ENCODE measurements at regions not wholly inside any gene's neighbourhood (a gene's known extent, or its start where the extent isn't known, plus 50 kb on each side); places are given as distances from the start of the nearest gene placed in this dataset.
"Not testable (repeated sequence)": the region's sequence is repeated elsewhere in the genome, so short reads cannot be mapped to it uniquely, and the experiment has no call there.

- DNase-seq, result no peak
- in situ Hi-C loops (cut with HindIII; ENCODE audit: low pct_ligation_motif_present, low pct_unique_long_range_greater_than_20kb, low sequenced_read_pairs), result no loop called here
These were observed 88.0 kb upstream of the ALCAM start for GRCh38 chr3:105278688-105279087.

- DNase-seq, result no peak
- in situ Hi-C loops (cut with HindIII; ENCODE audit: low pct_ligation_motif_present, low pct_unique_long_range_greater_than_20kb, low sequenced_read_pairs), result no loop called here
These were observed 84.7 kb upstream of the ALCAM start for GRCh38 chr3:105281989-105282388.

DNA sequence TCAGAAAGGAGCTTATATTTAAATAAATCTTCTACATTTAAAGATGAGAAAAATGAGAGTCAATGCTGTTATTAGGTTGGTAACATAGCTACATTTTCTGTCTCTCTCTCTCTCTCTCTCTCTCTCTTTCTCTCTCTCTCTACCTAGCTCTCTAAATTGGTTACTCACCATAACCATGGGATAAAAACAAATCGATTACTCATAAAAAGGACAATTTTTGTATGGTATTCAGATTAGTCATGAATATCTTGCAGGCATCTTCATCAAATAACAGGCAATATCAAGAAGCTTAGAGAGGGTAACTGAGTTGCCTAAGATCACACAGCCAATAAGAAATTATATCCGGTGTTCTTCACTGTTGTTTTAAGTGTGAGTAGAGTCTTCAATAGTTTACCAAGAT is 81.8 kb upstream of the ALCAM start:
- in situ Hi-C loops (cut with HindIII; ENCODE audit: low pct_ligation_motif_present, low pct_unique_long_range_greater_than_20kb, low sequenced_read_pairs), result no loop called here
- DNase-seq, result no peak

GRCh38 chr3:105285653-105286241 is 81.0 kb upstream of the ALCAM start:
- in situ Hi-C loops (cut with HindIII; ENCODE audit: low pct_ligation_motif_present, low pct_unique_long_range_greater_than_20kb, low sequenced_read_pairs), result no loop called here

DNA sequence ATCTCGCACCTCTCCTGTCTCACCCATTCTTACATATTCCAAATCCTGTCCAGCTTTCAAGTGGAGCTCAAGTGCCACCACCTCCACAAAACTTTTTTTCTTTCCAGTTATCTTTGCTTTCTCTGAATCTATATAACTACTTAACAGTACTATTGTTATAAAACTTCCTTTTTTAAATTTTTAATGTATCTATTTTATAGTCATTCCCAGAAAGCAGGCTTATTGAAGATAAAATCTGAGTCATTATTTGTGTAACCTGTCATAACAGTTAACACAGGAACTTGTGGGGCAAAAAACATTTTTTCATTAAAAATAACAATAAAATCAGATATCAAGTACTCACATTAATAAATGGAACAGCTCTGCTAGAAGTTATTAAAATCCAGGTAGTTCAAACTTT is 73.3 kb upstream of the ALCAM start:
- in situ Hi-C loops (cut with HindIII; ENCODE audit: low pct_ligation_motif_present, low pct_unique_long_range_greater_than_20kb, low sequenced_read_pairs), result no loop called here
- DNase-seq, result no peak

More at GRCh38 chr3:105285653-105286241, 81.0 kb upstream of the ALCAM start:
- DNase-seq, result no peak

DNA sequence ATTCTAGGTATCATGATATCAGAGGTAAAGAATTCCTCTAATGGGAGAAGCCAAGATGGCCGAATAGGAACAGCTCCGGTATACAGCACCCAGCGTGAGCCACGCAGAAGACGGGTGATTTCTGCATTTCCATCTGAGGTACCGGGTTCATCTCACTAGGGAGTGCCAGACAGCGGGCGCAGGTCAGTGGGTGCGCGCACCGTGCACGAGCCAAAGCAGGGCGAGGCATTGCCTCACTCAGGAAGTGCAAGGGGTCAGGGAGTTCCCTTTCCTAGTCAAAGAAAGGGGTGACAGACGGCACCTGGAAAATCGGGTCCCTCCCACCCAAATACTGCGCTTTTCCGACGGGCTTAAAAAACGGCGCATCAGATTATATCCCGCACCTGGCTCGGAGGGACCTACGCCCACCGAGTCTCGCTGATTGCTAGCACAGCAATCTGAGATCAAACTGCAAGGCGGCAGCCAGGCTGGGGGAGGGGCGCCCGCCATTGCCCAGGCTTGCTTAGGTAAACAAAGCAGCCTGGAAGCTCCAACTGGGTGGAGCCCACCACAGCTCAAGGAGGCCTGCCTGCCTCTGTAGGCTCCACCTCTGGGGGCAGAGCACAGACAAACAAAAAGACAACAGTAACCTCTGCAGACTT is 70.4 kb upstream of the ALCAM start:
- in situ Hi-C loops (cut with HindIII; ENCODE audit: low pct_ligation_motif_present, low pct_unique_long_range_greater_than_20kb, low sequenced_read_pairs); DNase-seq: not testable (repeated sequence)

- in situ Hi-C loops (cut with HindIII; ENCODE audit: low pct_ligation_motif_present, low pct_unique_long_range_greater_than_20kb, low sequenced_read_pairs), result no loop called here
These were observed 62.2 kb upstream of the ALCAM start for GRCh38 chr3:105304487-105304886.

DNA sequence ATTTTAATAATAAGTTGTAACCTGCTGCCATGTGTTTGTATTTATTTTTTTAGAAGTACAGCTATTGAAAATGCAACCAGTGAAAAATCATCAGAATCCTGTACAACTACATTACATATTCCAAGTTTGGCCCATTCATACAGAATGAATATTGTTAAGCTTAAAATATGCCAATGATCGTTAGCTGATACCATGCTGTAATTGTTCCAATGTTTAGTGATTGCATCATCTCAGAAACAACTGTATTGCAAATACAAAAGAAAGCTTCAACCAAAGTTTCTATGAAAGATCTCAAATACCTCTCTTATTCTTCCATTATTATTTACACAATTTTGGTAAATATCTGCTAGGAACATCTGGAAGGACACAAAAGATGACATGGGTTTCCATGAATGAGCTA is 51.6 kb upstream of the ALCAM start:
- in situ Hi-C loops (cut with HindIII; ENCODE audit: low pct_ligation_motif_present, low pct_unique_long_range_greater_than_20kb, low sequenced_read_pairs), result no loop called here
- no peak for DNase-seq

More at GRCh38 chr3:105304487-105304886, 62.2 kb upstream of the ALCAM start:
- DNase-seq, result no peak

- in situ Hi-C loops (cut with HindIII; ENCODE audit: low pct_ligation_motif_present, low pct_unique_long_range_greater_than_20kb, low sequenced_read_pairs), result no loop called here
- no peak for DNase-seq
These were observed 50.9 kb upstream of the ALCAM start for GRCh38 chr3:105315815-105316214.

DNA sequence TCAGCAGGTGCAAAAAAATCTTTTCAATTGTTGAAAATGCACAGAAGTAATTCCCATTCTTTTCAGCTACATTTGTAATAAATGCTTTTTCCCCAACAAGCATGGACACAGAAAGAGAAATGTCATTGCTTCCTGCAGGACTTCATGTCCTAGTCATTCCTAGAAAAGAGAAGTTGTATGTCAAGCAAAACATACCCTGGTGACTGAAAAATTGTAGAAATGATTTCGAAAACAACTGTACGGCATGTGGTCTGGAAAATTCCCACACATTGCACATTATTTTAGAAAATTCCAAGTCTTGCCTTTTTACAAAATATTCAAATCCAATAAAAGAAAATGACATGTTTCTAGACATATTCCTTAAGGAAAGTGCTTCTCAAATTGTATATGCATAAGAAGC is 50.4 kb upstream of the ALCAM start:
- in situ Hi-C loops (cut with HindIII; ENCODE audit: low pct_ligation_motif_present, low pct_unique_long_range_greater_than_20kb, low sequenced_read_pairs), result no loop called here
- DNase-seq, result no peak
